DMS79 (cell line): ENCODE measurements at regions not wholly inside any gene's neighbourhood (a gene's known extent, or its start where the extent isn't known, plus 50 kb on each side); places are given as distances from the start of the nearest gene placed in this dataset.

ENCODE experiments used
- DNase-seq: peaks from one replicate; lab custom pipeline; 2025; lab: John Stamatoyannopoulos, UW

DNA sequence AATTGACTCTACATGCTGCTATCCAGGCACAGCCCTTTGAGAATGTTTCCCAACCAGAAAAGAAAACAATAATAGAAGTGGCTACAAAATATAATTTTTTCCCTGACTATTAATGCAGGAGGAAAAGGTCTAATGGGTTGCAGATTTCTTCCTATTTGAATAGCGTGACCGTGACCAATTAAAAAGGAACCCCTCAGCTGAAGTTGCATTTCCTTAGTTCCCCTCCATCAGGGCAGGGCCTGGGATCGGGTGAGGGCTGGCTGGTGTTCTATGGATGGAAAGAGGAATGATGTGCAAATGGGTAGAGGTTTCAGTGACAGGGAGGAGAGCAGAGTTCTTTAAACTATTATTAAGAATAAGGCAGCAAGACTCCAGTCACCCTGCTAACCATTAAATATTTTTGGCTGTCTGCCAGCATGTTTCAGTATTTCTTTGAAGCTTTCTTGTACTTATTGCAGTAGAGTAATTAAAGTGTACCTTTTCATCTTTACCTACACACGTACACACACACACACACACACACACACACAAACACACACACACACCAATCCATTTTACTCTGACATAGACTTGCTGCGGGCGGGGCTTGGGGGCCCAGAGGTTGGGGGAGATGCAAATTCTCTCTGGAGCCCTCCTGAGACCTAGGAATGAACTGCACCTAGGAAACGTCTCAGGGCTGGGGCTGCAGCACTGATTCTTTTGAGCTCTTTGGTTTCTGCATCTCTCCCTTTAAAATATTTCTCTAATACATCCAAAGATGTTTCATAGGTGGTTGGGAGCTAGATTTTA, 154.8 kb upstream of the SLC35B3 start:
- DNase-seq: no peak

DNA sequence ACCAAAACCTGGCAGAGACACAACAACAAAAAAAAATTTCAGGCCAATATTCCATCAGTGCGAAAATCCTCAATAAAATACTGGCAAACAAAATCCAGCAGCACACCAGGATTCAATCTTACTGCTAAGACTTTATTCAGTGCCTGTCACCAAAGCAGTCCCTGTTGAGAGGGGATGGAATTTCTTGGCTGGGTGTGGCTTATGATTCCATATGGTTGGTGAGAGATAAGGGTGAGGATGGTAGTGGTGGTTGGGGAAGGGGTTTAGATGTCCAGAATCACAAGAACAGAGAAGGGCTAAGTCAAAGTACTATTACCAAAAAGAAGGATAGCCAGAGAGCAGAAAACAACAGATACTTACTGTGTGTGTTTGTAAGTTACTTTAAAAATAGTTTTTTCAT, 152.8 kb upstream of the SLC35B3 start:
- no peak for DNase-seq

DNA sequence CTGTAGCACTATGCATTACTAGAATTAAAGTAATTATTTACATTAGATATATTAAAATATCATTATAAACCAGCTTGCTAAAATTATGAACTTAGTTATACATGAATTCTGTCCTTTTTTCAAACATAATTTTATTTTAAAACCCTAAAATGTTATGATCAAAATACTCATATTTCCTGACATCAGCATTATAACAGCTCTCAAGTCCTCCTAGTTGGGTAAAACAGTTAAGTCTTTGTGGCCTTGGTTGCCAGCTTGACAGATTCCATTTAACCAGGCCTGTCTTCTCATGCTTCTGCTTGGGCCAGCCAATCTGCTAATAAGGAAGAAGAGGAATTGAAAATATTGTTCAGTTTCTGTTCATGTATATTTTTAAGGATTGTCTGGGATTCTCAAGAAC, 147.9 kb upstream of the SLC35B3 start:
- DNase-seq: no peak

DNA sequence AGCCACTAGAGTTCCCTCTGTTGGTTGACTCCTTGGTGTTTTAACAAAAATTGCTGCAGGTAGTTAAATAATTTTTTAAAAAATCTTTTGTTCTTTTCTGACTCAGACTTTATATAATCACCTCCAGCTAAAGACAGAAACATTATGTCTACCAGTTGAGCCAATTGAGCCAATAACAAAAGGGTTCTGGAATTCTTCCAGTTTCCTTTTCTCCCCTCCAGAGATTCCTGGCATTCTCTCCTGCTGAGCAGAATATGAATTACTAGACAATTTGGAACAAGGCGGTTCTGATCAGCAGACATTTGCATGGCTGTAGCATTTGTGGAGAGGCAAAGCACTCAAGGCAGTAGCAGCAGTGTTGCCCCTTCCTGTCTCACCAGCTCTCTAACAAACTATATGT, 144.0 kb upstream of the SLC35B3 start:
- DNase-seq: no peak

DNA sequence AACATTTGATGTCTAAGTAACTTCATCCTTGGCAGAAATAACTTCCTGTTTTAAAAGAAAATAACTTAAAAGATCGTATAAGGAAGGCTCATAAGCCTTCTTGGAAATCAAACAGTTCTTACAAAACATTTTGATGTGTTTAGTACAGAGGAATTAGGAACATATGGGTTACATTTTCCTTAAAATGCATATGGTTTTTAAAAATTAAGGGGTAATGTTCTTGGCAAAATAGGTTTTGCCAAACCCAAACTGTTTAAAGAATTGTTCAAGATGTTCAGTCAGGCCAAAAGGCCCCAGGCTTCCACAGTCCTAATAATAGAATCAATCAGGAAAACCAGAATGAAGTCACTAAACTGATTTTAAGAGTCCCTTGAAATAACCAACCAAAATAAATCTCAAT, 142.7 kb upstream of the SLC35B3 start:
- DNase-seq: no peak

DNA sequence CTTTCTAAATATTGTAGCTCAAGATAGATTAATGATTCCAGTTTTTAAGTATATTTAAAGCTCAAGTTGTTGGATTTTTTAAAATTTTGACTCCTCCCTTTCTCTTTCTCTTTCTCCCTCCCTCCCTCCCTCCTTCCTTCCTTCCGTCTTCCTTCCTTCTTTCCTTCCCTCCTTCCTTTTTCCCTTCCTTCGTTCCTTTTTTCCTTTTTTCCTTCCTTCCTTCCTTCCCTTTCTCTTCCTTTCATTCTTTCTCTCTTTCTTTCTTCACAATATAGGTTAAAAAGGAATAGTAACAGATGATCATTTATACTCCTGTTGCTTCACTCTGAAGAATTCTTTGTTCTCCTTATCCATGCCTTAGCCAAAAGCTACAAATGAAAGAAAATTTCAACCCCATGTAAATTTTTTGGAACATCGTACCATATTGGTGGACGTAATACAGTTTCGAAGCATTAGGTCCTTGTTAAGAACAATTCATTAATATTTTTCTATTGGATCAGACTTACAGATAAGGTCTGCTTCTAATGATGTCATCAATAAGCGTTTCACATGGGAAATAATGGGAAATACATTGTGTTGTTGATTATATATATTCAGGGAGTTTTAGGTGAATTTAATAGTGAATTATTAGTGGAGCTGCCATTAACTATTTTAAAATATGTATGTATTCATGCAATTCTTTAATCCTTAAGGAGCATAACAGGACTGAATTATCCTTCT, 139.6 kb upstream of the SLC35B3 start:
- no peak for DNase-seq

DNA sequence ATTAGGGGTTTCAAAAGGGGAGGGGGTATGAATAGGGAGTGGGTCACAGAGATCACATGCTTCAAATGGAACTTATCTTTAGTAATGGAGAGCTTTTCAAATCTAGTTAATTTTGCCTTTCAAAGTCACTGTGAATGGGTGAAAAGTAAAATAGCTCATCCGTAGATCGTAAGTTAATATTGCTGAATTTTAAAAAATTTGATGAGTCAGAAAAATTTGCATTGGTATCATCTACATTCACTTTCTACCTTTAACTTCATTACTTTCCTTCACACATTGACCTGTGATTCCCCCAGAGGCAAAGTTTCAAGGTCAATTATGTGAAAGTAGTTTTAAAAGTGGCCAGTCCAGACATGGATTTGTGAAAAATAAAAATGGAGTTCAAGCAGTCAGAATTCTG, 139.0 kb upstream of the SLC35B3 start:
- DNase-seq: no peak

DNA sequence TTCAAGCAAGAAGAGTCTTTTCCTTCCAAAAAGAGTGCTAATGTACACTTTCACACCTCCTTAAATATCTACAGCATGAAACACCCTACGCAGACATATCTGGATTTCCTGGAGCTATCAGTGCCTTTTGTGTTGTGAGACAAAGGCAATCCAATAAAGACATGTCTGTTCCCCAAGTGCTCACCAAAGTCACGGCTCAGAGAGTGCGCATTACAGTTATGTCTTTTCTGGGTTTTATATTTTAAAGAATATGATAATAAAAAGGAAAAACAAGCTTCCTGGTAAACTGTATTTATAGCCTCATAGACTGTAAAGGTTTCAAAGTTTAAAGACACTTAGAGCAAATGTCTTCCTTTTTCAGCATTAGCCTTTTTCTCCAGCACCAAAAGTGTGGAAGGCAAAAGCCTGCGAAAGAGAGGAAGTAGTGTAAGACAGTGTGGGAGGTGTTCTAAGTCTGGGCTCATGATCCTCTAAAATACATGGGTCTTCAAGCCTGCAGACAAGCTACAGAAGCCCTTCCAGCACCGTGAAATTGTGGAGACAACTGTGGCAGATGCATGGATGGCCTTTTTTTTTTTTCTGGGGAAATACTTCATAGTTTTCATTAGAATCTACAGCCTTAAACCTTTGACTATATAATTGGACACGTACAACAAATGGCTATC, 135.0 kb upstream of the SLC35B3 start:
- DNase-seq: no peak

DNA sequence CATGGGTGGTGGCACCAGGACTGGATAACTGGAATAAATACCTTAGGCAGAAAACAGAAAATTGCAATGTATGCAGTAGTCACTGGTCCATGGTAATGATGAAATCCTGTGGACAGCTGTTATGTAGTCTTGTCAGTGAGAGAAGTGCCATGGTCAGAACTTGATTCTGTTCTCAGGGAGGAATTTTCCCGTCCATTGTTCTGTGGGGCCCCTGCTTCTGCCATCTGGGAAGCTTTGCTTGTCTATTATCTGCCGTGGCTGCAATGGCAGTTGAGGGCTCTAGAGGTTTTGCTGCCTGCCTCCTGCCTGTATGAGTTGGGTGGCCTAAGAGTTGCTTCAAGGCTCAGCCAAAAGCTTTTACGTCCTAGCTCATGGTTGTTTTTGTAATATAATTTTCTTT, 126.8 kb upstream of the SLC35B3 start:
- no peak for DNase-seq

DNA sequence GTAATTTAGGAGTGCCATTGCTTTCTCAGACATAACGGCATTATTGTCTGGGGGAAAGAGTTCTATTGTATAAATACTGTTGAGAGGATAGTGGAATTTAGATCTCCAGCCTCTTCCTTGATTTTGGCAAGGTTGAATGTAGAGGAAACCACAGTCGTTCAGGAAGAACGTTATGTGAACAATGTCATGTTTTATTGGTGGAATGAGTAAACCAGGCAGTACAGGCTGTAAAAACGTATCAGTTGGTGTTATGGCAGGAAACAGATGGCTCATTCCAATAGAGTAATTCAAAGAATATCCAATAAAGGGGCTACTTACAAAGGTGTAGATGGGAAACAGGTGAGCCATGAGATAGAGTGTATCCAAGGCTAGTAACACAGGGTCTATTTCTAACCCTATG, 123.6 kb upstream of the SLC35B3 start:
- no peak for DNase-seq

DNA sequence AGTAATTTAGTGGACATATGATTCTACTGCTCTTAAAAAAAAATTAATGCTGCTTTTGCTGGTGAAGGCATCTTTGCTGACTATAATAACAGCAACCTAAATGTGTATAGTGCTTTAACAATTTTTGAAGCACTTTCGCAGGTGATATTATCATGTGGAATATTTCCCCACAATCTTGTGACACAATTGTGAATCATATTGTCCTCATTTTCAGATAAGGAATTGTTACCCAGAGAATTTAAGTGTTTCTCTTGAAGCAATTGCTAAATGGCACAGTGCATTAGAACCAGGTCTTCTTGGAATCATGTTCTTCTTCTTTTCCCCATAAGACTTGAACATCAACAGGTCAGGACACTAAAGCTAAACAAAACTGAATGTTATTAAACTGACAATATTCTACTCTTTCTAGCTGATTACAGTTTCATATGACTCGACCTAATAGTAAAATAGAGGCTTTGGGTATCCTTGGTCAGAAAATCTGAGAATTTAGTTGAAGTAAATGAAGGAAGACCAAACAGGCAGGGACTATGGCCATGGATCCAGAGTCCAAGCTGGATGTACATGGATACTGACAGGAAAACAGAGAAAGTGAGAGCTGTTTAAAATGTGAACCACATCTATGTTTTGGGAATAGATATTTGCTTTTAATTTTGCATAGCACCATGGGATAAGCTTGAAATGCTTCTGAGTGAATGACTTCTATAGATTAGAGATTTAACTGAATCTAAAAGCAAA, 121.8 kb upstream of the SLC35B3 start:
- DNase-seq: no peak

DNA sequence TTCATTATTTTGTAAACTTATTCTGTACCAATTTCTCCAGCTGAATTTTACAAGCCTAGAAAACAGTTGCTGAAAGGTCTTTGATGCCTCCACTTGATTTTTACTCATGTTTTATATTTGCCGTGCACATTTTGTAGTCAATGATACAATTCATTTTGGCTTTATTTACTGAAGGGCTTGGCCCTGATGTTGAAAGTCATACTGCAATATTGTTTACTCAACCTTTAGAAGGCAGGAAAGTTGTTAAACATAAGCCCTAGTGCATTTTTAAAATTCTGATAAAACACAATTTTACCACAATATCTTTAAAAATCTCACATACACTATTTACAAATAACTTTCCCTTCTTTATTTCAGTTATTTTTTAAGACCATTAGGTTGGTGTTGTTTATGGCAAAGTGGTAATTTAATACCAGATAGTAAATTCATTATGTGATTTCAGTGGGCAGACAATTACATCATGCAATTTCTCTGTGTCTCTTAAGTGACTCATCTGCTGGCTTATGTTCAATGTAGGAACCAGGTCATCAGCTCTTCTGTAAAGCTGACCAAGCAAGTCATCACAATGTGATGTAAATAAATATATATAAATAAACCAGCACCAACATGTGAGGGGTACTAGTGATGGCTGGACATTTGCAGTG, 121.1 kb upstream of the SLC35B3 start:
- DNase-seq: no peak

DNA sequence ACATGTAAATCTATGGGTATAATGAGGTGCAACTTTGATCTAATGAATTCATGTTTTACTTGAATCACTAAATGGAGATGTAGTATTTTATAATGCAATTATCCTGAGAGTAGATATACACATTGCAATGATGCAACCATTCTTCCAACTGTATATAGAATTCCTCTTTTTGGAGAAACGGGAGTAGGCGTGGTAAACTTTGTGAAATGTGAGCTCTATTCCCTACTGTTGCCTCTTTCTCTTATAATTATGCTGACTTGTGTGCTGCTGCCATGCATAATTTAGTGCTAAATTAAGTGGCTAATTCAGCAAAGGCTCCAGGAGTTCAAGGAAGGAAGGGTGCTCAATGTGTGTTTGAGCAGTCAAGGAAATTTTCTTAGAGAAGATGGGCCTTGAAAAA, 116.6 kb upstream of the SLC35B3 start:
- no peak for DNase-seq

DNA sequence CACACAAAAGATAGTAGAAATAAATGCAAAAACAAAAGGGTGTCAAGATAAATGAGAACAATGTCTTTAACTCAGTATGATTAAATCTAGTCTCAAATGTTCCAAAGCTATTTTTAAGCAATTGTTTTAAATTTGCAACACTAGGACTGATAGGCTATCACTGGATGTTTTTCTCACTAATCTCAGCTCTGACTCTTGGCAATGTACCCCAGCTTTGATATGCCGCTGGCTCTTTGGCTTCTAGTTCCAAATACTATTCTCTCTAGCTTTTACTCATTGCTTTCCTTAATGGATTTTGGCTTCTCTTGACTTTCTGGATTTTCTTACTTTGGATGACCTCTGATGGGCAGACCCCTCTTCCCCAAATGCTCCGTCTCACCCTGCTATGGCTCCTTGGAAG, 116.0 kb upstream of the SLC35B3 start:
- no peak for DNase-seq

DNA sequence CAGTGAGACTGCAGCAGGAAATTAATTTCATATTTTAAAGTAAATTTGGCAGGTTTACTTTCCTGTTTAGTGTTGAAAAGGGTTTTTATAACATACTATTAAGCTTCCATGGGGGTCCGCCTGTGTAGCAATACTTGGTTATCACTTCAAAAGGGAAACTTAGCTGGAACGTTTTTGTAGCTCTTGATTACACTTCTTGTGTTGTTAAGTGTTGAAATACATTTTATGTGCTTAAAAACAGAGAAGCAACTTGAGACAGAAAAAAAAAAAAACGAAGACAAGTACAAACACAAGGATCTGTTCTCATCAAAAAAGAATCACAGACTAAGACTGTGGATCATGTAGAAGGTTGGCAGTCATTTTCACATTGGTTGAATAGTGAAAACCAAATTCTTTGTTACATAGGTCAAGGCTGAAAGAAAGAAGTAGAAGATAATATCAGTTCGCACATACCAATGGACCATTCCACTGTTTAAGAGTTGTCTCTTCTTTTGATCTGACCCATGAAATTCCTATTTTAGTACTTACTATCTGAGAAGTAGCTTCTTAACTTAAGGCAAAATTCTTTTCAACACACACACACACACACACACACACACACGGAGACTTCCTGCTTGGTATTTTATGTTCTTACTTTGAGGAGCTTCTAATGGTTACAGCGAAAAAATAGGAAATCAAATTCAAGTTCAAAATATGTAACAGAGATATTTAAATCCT, 113.9 kb upstream of the SLC35B3 start:
- no peak for DNase-seq

DNA sequence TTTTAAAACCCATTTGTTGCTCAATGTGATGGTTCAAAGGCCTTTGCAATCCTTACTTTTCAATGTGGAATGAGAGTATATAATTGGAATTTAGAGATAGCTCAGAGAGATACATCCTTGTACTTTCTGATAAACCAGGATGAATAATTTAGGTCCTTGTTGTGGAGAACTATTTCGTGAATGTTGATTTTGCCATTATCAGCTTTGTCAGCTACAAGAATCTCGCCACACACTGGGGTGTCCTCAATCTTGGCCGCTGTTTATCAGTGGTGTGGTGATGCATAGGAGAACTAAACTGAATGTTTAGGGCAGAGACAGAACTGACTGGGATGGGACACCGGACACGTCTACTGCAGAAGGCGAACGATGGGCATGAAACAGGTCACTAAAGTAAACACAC, 111.2 kb upstream of the SLC35B3 start:
- no peak for DNase-seq

DNA sequence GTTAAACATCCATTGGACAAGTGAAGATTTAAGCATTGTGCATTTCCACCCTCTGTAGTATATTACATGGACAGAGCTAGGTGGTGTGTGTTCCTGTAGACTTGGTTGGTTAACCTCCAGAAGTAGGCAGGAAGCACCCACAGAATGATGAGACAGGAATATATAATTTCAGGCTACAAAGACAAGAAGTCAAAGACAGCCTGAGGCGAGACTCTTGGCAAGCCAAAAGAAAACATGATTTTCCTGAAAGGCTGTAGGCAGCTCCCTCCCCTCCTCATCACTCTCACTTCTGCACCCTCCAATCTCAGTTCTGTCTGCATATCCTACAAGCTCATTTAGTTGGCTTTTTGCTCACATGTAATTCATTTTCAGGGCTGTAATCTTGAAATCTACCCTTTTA, 110.0 kb upstream of the SLC35B3 start:
- no peak for DNase-seq

DNA sequence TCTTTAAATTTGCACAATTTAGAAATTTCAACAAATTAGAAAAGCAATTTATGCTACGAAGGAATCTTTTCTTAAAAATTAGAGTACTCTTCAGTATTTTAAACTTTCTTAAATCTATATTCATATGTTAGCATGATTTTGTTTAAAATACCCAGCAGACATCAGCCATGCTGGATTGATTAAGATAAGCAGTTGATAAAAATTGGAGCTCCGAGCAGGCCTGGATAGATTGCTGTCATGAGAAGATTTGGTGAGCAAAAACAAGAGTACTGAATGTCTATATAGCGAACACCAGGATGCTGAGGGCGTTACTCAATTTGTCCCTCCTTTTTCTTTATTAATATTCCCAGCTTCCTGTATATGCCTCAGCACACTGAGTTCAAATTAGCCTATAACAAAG, 108.4 kb upstream of the SLC35B3 start:
- DNase-seq: no peak

DNA sequence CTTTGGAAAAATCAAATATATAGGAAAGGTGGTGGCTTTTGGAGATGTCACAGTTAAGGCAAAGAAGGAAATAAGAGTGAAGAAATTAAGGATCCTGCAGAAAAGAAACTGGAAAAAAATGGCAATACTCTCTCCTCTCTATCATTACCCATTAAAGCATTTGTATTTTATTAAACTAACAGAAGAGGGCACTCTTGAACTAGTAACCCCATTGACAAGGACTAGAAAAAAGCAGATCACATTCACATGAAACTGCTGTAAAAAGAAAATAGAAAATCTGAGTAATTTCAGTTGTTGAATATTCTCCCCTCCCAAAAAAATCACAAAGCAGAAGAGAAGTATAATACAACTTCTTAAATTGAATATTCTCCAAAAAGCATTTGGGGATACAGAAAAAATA, 104.1 kb upstream of the SLC35B3 start:
- DNase-seq: no peak

DNA sequence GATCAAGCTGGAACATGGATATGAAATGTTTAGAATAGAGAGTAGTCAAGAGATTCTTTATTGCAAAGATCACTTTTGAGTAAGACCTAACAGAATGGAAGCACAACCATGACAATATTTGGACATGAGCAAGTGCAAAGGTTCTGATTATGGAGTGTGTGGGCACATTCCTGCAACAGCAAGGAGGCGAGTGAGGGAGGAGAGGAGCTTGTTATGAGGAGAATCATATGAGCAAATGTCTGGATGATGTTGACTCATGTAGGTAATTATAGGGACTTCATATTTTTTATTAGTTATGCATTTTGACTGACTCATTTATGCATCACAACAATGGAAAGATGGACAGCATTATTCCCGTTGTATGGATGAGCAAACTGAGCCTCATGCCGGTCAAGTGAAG, 100.8 kb upstream of the SLC35B3 start:
- DNase-seq: no peak

DNA sequence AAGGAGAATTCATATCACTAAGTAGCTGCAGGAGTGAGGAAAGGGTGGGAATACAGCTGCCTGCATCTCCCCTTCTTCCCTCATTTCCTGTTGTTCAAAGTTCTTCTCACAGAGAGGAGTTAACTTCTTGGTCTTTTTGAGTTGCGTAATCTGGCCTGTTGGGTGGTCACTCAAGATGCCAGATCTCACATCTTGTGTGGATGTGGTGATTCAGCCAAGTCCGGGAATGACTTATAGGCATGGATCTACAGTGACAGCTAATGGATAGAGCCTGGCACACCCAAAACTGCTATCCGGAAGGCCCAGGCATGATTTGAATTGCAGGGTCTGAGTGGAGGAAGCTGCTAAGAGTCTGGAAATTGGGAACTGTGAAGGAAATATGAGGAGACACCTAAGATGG, 100.2 kb upstream of the SLC35B3 start:
- DNase-seq: no peak
